ENCODE measurements at regions not wholly inside any gene's neighbourhood (a gene's known extent, or its start where the extent isn't known, plus 50 kb on each side); places are given as distances from the start of the nearest gene placed in this dataset.

- no peaks in the 10 kb centered on the region for H3K36me3 Mint-ChIP-seq (ENCODE audit: insufficient read depth in 1 of 3, low read depth in 3 of 3)
These were observed 344.6 kb upstream of the ACVR2A start for GRCh38 chr2:147500229-147500628.

More at GRCh38 chr2:147500229-147500628, 344.6 kb upstream of the ACVR2A start:
- no peaks in the 10 kb centered on the region for H3K9me3 ChIP-seq (ENCODE audit: control insufficient read depth, low read depth, low read length)
- no peak overlapping the region for H2AFZ ChIP-seq (ENCODE audit: low read length)
- no peak for DNase-seq
- no peak overlapping the region for H3K14ac ChIP-seq (ENCODE audit: insufficient read depth, low read length)
- no peak overlapping the region for H4K91ac ChIP-seq (ENCODE audit: insufficient read length, low read depth, low read length)
- H4K8ac ChIP-seq (replicated peaks; ENCODE audit: insufficient read length, low read depth, low read length), result no peak overlapping the region
- H2AK5ac ChIP-seq (ENCODE audit: insufficient read length, low read length), result no peak overlapping the region
- H3K23ac ChIP-seq (ENCODE audit: insufficient read length, low read depth, low read length), result no peak overlapping the region
- no peak overlapping the region for H2BK12ac ChIP-seq (ENCODE audit: insufficient read length, low read depth, low read length)
- H2BK120ac ChIP-seq (ENCODE audit: low read depth, low read length, poor library complexity, severe bottlenecking), result no peak overlapping the region
- H3K18ac ChIP-seq (ENCODE audit: insufficient read length, low read depth, low read length), result no peak overlapping the region
- no peak overlapping the region for H2BK5ac ChIP-seq (ENCODE audit: insufficient read length, low read length)
- no peak overlapping the region for H3K4ac ChIP-seq (ENCODE audit: low read depth, low read length)
- no peak overlapping the region for H4K5ac ChIP-seq (ENCODE audit: insufficient read length, low read depth, low read length)
- no CpG with 5 or more reads among the region's 3 CpGs for whole genome bisulfite sequencing (ENCODE audit: extremely low coverage, insufficient read length, low lambda C conversion rate)
- H3T11ph ChIP-seq (ENCODE audit: low read length), result no peak overlapping the region
- no peak overlapping the region for H3K56ac ChIP-seq (ENCODE audit: insufficient read length, low read depth, low read length)
- no peaks in the 10 kb centered on the region for H3K27me3 ChIP-seq (ENCODE audit: insufficient read depth, low read length)
- H2BK15ac ChIP-seq (ENCODE audit: low read depth, low read length), result no peak overlapping the region
- no peak overlapping the region for H3K27ac ChIP-seq (ENCODE audit: insufficient read length, low read depth, low read length)
- no peaks in the 10 kb centered on the region for H3K23me2 ChIP-seq (ENCODE audit: insufficient read length, low read depth, low read length, poor library complexity, severe bottlenecking)
- no peaks in the 10 kb centered on the region for H3K79me1 ChIP-seq (ENCODE audit: insufficient read depth, low read depth, low read length, poor library complexity, severe bottlenecking)
- H2BK20ac ChIP-seq (ENCODE audit: low read depth, low read length, poor library complexity, severe bottlenecking), result no peak overlapping the region
- Mint-ChIP-seq H3K9me3 (no peaks in the 10 kb centered on the region), H3K27me3 (ENCODE audit: low read depth) (no peaks in the 10 kb centered on the region), H3K4me1 (no peaks in the 10 kb centered on the region), H3K27ac (no peak overlapping the region), H3K4me3 (no peak overlapping the region)
- H3K9ac ChIP-seq (ENCODE audit: extremely low read depth, insufficient read length, low read length), result no peak overlapping the region
- no peak for TF ChIP-seq CTCF (conservative IDR thresholded peaks at IDR 0.05)
- no peak overlapping the region for H3K4me2 ChIP-seq (ENCODE audit: insufficient read depth, insufficient read length, low read length)
- H3K79me2 ChIP-seq (ENCODE audit: insufficient read depth, low read length), result no peaks in the 10 kb centered on the region
- no peaks in the 10 kb centered on the region for H3K4me1 ChIP-seq (ENCODE audit: insufficient read depth, low read length)
- H4K20me1 ChIP-seq (ENCODE audit: control insufficient read depth, insufficient read depth, insufficient read length), result no peaks in the 10 kb centered on the region
